ENCODE measurements at regions not wholly inside any gene's neighbourhood (a gene's known extent, or its start where the extent isn't known, plus 50 kb on each side); places are given as distances from the start of the nearest gene placed in this dataset.

DNA sequence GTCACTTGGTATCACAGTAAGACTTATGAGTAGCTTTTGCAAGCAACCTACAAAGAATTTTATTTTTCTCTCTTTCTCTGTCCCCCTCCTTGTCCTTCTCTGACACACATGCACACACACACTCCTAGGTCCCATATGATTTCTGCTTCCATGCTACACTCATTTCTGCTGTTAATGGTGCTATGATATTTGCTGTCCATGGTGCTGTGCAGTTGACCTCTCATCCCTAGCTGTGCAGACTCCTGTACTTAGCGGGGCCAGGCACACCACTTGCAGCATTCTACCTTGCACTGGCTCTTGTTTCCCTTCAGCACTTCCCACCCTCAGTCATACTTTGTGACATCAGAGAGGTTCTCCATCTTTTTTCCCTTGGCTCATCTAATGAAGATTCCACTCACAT lies 158.9 kb upstream of the CNTNAP4 start:
- TF ChIP-seq GATA3 (IDR thresholded peaks at IDR 0.05; ENCODE audit: low read depth, low read length) (no peak), GATA2 (IDR thresholded peaks at IDR 0.05; ENCODE audit: low read depth, low read length) (no peak)
